ENCODE measurements at regions not wholly inside any gene's neighbourhood (a gene's known extent, or its start where the extent isn't known, plus 50 kb on each side); places are given as distances from the start of the nearest gene placed in this dataset.

DNA sequence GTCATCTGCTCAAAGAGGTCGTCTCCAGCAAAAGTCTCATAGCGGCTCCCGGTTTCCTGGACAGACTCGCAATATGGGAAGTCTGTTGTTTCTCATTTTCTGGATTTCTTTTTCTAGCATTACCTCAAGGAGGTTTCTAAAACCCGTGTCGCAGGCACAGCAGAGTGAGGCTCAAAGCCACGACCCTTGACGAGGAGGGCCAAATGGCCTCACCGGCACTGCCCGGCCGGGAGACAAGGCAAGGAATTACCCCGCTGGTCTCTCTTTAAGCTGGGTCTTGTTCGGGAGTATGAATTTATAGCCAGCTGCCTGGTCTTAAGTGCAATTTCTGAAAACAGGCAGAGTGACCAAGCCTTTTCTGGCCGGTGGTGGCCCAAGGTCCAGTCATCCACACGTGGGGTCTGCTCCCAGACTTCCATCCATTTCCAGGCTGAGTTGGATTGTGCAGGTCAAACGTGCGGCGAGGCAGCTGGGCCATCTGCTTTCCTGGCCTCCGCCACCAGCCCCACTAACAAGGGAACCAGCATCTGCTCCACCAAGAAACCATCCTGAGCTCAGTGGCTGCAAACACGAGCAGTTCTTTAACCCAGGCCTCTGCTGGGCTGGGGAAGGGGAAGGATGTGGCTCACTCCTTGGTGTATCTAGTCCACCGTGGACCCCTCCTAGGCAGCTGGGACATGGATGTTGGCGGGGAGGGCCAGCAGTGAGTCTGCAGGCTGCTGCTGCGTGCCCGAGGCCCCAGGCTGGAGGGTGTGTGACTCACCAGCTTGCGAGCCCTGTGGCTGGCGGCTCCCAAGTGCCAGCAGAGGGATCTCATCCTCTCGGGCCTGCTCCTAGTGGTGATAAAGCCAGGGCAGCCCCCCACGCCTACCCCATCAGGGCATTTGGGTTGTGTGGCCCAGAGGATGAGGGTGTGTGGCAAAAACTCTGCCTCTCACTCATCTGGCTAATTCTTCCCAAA, 55.6 kb upstream of the COL5A1 start:
- peak; percentile 70 for DNase-seq (ENCODE audit: low spot score)

DNA sequence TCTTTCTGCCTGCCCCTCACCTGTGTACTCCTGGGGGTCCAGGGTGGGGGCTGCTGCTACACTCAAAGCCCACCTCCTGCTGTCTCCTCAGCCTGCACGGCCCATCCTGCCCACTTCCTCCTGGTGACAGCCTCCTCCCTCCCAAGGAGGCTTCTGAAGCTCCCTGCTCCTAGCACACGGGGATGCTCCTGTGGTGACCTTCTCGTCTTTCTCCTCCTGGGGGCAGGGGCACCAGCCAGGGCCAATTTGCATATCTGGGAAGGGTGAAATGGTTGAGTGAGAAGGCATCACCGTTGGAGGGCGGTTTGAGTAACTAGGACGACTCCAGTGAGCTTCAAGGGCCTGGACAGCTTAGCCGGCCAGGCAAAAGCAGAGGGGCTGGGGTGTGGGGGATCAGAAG, 51.9 kb upstream of the COL5A1 start:
- no peak for DNase-seq (ENCODE audit: low spot score)

DNA sequence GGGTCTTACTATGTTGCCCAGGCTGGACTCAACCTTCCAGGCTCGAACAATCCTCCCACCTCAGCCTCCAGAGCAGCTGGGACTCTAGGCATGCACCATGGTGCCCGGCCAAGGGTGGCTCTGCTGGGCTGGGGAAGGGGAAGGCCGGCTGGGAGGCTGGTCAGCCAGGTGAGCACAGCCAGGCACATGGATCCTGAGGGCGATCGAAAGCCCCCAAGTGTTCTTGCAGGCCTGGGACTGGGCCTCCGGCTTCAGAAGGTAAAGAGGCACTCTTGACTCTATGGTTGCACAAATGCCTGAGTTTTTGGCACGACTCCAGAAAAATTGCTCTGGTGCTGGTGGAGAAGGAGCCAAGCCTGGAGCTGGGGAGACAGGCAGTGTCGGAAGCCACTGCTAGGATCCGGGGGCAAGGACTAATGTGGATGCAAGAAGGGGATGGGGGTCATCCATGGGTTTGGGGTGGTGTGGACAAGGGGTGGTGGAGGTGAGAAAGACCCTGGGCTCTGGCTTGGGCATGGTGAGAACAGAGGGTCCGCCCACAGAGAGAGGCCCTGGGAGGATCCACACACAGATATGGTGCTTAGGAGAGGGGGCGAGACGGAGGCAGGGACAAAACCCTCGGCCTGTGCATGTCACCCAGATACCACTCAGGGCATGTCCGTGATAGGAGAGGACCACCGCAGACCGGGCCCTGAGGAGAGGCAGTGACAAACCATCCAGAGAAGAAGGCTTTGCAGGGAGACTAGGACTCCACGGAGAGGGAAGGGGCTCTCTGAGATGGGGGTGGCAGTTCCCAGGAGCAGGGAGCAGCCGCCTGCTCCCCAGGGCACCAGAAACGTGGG, 51.1 kb upstream of the COL5A1 start:
- DNase-seq (ENCODE audit: low spot score) = no peak

DNA sequence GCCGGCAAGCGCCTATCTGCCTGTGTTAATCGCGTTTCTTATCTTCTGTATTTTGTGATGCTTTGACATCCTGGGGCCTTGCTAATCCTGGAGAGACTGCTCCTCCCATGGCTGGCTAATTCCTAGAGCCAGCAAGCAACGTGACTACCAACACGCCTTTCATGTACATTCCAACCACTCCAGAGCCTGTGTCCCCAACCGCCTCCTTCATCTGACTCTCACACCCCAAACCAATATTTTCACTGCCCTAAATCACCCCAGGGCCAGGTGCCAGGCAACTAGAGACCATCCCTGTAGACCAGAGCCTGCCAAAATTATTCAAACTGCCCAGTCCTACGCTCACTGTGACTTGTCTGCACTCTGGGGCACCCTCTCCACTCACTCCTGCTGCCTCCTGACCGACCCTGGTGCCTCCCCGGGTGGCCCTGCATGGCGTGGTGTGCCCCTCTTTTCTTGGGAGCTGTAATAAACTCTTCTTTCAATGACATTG, 50.5 kb upstream of the COL5A1 start:
- DNase-seq (ENCODE audit: low spot score) = no peak

DNA sequence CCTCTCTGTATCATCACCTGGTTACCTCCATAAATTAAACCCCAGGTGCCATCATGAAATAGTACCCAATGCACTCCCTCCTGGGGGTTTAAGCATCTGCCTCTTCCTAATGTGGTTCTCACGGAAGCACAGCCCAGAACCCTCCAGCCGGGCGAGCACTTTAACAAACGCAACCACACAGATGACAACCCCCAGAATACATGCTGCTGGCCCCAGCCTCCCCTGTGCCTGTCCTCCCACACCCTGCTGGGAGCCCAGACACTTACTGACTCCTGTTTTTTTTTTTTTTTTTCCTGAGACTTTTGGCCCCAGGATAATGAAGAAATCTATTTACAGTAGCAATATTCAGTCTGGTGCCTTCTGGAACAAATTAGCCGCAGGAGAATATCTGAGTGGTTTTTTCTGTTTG, 50.0 kb upstream of the COL5A1 start:
- DNase-seq (ENCODE audit: low spot score) = peak; percentile 58

Measured in H4 (cell line).